ENCODE measurements at regions not wholly inside any gene's neighbourhood (a gene's known extent, or its start where the extent isn't known, plus 50 kb on each side); places are given as distances from the start of the nearest gene placed in this dataset.

DNA sequence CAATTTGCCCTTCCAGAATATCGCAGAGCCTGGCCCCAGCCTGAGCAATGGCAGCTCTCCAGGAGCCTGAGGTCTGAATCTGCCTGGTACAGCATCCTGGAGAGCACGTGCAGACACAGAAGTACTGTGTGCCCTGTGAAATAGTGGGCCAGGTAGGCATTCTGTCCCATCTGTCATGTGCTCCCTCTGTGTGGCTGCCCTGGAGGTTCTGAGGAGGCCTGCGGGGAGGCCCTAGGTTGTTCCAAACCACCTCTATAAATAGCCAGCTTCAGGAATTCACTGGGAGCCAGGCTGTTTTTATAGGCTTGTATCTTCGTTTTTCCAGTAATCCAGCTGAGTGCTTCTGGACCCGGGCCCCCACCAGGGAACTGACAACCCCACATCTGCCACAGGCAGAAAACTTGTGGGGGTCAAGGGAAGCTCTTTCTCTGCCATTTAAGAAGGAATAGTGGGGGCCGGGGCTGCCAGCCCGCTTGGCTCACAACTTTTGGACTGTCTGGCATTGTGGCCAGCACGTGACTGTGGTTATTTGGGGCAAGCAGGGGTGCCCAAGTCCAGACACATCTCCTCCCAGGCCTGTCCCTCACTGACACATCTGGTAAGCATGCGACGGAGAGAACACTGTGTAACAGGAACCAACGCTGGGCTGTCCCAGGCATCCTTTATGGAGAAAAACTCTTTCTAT is 356.3 kb upstream of the TNRC6C start:
- no peak for DNase-seq (ENCODE audit: low read depth)

DNA sequence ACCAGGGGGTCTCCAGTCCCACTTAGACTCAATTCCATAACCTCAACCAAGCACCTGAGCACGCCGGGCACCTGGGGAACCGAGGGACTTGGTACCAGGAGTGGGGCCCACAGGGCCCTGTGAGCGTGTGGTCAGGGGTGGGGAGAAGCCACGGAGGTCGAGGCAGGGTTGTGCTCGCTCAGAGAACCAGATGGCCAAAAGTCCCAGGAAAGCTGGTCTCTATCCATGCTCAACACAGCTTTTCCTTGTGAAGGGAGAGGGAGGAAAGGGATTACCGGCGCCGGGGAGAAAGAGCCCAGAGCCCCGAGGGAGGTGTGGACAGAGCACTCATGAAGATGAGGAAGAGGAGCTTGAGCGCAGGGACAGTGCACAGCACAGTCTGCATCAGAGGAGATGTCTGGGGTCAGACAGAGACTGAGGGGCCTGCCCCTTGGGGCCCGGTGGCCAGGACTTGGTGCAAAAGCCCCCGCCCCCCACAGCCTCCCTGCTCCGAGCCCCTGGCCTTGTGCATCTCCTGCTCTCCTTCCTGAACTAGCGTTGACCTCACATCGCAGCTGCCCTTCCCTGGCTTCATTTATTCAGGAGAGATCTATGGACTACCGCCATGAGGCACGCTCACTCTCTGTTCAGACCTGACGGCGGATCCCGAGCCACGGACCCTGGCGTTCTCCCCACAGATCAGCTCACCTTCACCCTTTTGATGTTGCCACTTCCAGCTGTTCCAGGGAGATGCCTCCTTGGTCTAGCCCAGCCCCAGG is 355.4 kb upstream of the TNRC6C start:
- DNase-seq (ENCODE audit: low read depth) = no peak

DNA sequence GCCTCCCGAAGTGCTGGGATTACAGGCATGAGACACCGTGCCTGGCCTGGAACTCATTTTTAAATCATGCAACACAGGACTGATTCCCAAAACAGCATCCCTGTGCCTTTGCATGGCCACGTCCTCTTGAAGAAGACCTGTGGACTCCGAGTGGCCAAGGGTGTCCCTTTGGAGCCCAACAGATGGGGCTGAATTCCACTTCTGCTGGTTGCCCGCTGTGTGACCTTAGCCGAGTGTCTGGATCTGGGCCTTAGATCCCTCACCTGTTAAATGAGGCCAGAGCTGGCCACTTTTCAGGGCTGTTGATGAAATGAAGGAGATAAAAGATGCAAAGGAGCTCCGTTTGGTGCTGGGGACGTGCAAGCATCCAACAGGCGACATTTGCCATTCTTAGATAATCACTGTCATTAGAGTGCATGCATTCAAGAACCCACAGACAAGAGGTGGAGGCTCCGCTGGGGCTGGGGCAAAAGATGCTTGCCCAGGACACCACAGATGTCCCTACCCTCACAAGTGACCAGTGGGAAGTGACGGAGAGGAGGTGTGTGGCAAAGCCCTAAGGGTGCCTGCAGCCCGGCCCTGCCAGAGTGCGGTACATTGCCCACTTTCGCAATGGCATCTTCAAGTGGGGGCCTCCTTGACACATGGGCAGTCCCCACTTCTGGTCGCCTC is 354.1 kb upstream of the TNRC6C start:
- DNase-seq (ENCODE audit: low read depth) = no peak

DNA sequence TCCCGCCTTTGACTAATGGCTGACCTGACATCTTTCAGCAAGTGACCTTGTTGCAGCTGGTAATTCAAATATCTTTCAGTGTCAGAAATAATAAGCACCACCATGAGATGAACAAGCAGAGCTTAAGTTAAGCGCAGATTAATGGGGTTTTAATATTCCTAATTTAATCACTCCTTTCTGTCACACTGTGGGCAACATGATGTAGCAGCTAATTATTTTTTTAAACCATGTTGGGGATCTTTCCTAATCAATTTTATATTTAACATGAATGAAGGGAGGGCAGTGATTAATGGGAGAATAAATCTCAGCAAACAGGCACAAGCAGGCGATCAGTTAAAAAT is 353.6 kb upstream of the TNRC6C start:
- no peak for DNase-seq (ENCODE audit: low read depth)

DNA sequence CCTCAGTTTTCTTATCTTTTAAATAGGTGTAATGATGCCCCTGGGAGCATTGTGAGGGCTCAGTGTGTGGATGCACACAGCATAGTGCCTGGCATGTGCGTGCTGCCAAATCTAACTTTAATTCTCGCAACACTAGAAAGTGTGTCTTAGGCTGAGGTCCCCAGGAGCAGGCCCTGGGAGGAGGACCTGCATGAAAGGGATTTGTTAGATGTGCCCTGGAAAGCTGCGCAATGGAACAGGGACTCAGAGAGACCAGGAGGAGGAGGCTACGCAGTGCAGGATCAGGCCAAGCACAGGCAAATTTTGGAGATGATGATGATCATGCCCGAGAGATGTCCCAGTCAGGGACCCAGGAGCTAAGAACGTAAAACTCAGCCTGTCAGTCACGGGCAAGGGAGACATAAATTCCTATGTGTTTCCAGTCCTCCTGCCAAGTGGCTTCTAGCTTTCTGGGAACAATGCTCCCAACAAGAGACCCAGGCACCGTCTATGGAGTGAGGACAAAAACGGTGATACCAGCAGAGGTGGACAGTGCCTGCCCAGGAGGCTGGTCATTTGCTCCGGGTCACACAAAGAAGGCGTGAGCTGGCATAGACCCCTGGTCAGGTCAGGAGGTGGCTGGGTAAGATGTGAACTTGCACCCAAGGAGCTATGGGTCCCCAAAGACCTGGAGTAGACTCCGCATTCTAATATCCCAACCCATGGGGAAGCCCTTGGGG is 352.2 kb upstream of the TNRC6C start:
- DNase-seq (ENCODE audit: low read depth) = no peak

DNA sequence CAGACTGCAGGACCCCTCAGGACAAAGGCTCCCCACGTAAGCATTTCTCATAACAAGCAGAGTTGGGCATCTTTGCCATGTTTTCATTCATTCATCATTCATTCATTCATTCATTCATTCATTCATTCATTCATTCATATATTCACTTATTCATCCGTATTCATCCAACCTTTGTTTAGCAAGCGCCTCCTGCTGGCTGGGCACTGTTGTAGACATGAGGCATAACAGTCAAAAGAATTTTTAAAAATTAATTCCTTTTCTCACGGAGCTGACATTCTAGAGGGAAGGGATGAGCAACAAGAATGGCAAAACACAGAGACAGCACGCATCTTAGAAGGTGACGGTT is 351.7 kb upstream of the TNRC6C start:
- DNase-seq (ENCODE audit: low read depth) = no peak

DNA sequence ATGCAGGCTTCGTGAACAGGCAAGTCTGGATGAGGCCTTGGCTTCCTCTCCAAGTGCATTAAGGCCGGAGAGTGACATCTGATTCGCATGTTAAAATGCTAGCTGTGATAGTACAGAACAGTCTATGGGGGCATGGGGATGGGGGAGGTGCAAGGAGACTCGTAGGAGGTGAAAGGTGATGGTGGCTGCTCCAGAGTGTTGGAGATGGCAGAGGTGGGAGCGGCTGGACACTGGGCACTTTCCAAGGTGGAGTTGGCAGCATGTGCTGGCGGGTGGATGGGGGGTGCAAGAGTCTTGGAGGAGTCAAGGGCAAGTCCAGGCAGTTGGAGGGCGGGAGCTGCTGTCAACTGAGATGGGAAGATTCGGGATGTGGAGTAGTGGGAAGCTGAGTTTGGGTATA is 350.9 kb upstream of the TNRC6C start:
- DNase-seq (ENCODE audit: low read depth) = no peak

DNA sequence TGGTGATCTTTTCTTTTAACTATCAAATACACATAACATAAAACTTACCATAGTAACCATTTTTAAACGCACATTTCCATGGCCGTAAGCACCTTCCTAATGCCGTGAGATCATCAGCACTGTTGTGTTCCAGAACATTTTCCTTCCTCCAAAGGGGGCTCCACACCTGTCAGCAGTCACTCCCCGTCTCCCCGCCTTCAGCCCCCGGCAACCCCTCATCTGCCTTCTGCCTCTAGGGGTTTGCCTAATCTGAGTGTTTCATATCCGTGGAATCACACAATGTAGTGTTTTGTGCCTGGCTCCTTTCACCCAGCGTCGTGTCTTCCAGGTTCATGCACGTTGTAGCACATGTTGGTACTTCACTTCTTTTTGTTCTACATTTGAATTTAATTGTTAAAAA is 350.1 kb upstream of the TNRC6C start:
- DNase-seq (ENCODE audit: low read depth) = no peak

DNA sequence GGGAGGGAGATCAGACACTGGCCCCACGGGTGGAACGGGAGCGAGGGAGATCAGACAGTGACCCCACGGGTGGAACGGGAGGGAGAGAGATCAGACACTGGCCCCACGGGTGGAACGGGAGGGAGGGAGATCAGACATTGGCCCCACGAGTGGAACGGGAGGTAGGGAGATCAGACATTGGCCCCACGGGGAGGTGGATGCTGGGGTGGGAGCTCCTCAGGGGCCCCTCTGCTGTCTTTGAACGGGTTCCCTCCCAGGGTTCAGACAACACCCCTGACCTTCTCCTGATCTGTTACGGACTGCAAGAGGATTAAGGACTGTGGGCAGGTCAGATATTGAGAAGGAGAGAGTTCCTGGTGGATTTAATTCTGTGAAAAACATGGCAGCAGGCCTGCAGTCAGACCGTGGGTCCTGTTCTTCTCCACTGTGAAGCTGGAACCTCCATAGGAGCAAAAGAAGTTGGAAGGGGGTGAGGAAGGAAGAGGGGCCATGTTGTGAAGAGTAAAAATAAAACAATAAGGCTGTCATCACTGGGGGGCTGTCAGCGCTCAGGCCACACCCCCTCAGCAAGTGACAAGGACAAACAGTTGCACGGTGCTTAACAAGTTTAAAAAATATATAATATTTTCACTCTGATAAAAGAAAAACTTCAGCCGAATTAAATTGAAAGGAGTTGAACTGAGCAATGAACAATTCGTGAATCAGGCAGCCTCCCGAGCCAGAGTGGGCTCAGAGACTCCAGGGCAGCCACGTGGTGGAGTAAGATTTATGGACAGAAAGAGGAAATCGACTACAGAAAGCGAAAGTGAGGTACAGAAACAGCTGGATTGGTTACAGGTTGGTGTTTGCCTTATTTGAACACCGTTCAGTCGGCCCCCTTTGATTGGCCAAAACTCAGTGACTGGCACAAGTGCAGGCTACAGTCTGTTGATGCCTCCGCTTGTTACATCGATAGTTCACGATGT is 348.7 kb upstream of the TNRC6C start:
- peak; percentile 47 for DNase-seq (ENCODE audit: low read depth)

DNA sequence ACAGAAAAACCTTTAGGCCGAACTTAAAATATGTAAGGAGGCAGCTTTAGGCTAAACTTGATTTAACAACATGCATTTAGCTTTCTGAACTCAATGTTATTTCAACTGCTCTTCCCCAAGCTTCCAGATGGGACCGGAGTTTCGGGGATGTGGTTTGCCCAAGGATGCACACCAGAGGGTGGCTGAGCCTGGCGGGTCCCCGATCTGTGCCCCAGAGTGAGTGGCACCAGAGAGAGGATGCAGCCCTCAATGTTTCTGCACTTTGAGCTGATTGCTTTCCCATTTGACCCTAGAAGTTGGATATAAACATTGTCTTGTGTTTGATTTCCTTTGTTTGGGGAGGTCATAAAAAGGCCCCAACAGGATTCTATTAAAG is 348.0 kb upstream of the TNRC6C start:
- DNase-seq (ENCODE audit: low read depth) = no peak

DNA sequence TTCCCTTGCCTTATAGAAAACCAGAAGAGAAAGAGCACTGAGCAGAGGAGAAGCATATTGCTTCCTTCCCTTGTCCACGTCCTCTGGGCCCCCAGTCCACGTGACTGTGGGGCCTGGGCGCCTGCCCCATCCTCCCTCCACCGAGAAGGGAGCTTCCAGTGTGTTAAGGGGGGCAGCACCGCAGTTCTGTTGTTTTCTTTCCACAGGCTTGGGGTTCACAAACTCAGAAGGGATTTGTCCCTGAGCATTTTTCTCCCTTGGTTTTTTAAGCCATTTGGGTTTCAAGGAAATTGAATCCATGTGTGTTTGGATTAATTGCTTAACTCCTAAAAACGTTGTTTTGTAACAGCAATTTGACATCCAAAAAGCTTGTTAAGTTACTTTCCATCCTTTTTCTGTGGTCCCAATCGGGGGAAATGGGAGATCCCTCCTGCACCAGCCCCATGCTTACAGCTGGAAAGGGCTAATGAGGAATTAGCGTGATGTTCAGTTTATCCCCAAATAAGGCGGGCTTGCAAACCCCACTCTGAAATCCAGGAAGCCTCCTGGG is 347.5 kb upstream of the TNRC6C start:
- DNase-seq (ENCODE audit: low read depth) = no peak

DNA sequence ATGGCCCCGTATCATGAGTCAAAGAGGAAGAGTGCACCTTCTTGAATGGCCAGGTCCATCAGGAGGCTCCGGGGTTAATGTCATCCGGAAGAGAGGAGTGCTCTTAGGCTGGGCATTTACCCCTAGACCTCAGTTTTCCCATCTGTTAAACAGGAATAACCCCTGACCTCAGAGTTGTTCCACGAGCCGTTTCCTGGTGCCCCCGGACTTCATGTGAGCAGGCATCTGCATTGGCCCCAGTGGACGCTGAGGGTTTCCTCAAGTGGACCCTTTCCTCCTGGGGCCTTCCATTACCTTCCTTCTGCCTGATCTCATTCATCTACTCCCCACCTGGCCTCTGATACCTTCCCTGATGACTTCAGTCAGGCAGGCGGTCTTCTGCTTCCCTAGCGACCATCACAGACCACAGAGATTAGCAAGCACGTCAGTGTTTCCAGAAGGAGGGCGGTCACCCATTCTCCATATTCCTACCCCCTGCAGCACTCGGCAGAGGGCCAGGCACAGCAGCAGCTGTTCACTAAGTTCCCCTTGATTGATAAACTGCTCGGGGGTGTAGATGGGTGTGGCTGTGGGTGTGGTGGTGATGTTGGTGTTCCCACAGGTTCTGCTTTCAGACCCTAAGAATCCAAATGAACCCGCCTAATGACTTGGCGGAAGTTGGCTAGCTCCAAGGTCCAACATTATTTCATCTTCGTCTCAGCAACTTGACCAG is 346.6 kb upstream of the TNRC6C start:
- DNase-seq (ENCODE audit: low read depth) = no peak

DNA sequence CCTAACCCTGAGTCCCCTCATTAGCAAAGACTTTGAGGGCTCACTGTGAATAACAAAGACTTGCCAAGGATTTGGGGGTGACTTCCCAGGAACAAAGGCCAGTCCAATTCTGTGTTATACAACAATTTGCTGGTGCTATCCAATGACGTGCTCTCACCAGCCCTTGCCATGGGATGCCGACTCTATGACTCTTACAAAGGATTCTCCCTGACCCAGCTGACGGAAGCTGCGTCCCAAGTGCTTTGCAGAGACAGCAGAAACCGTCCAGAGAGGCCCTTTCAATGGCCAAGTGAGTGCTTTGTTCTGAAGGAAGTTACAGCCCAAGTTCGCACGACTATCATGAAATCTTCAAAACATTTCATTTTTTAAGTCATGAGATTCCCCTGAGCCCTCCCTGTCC is 345.3 kb upstream of the TNRC6C start:
- no peak for DNase-seq (ENCODE audit: low read depth)

DNA sequence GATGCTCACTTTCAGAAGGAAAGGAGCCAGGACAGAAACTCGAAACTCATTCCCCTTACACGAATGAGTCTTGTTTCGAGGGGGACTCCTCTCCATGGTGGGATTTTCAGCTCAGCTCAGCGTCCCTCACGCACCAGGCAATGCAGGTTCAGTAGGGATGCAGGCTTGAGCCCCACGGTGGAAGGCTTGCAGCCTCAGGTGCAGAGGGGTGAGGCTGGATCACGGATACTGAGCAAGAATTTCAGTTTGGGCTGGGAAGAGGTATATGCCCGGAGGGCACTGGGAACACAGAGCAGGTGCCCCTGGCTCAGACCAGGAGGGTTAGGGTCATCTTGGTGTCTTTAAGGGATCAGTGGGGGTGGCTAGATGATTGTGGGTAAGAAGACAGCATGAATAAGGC is 344.9 kb upstream of the TNRC6C start:
- DNase-seq (ENCODE audit: low read depth) = no peak

DNA sequence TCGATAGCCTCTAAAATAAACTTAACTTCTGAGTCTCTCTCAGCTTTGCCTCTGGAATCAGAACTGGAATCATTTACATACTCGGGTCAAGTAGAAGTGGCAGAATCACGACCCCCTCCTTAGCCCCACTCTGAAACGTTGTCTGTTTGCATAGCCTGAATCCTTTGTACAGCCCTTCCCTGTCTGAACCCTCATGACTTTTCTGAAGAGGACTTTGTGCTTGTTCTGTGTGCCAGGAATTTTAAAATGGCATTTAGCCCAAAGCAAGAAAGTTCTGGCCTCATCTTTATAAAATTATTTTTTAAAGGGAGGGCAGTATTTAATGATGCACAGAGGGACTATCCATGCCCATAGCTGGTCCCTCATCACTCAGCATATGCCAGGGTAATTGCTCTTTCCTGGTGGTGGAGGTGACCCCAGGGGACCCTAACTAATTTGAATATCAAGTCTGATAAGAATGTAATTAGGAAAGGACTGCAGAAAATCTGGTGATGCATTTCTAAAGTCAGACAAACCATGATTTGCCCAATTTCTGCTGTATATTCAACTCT is 342.7 kb upstream of the TNRC6C start:
- DNase-seq (ENCODE audit: low read depth) = no peak

DNA sequence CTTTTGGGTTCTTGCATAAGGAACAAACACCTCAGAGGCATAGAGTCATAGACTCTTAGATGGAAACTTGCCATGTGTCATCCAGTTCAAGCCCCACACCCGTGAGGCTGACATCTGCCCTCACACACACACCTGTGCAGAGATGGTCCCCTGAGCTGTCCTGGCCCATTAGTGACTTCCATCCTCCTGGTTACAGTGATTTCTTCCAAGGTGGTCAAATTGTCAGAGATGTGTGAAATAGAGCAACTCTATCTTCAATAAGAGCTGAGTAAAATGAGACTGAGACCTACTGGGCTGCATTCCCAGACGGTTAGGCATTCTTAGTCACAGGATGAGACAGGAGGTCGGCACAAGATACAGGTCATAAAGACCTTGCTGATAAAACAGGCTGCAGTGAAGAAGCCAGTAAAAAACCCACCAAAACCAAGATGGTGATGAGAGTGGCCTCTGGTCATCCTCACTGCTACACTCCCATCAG is 342.2 kb upstream of the TNRC6C start:
- DNase-seq (ENCODE audit: low read depth) = no peak

DNA sequence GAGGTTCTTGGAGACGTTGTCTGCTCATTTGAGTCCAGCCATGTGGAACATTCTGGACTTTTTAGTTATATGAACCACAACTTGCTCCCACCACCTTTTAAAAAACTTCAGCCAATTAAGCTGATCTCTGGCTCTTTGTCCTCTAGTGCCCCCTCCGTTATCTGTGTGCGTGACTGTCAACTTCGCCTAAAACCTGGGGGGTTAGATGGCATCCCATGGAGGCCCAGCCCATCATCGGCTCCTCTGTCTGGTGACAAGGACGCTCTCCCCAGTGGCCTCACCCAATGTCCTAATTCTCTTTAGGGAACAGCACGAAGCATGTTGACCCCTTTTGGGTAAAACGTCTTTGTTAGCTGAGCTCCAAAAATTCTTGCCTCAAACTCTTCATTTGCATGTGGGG is 341.0 kb upstream of the TNRC6C start:
- DNase-seq (ENCODE audit: low read depth) = no peak

DNA sequence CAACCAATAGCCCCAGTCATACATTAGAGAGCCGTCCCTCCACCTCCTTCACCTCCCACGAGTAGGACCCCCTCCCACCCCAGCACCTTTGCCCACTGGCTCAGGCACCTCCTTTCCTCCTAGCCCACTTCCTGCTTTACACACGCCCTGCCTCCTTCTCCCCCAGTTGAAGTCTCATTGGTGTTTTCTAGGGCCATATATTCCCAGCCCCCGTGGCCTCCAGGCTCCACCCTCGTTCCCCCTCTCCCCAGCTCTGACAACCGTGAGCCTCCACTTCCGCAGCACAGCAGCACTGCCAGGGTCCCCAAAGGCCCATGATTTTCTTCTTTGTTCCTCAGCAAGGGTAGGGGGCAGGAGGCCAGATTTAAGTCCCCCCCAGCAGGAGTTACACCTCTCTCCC is 340.3 kb upstream of the TNRC6C start:
- no peak for DNase-seq (ENCODE audit: low read depth)

DNA sequence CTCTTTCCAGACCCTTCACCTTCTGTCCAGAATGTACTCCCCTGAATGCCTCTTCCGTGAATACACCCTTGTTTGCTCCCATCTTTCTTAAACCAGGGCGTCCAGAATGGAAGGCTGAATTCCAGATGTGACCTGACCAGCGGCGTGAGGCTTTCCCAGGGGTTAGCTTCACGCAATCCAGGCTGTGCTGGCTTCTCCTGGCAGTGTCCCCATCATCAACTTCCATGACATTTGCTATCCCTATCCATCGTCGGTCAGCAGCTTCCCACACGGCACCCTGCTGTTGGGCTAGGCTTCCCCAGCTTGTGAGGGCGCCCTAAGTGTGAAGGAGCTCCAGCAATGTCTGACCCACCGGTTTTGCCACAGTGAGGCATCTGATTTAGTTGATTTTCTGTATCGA is 339.8 kb upstream of the TNRC6C start:
- DNase-seq (ENCODE audit: low read depth) = no peak

DNA sequence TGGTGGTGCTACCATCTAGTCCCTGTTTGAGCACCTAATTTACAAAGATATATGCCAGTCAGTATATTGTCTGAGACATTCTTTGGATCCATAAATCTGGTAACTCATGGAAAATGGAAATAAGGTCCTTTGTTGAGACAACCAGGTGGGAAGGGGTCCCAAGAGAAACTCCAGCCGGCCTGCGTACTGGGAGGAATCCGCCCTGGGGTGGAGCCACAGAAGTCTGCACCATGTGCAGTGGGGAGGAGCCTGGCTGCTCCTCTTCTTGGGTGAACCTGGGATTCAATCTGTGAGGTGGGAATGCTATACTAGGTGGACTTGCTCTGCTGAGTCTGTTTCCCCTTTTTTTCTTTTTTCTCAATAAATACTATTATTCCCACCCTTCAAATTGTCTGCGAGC is 339.2 kb upstream of the TNRC6C start:
- DNase-seq (ENCODE audit: low read depth) = no peak

Measured in T follicular helper cell (primary cell).